ENCODE measurements at regions not wholly inside any gene's neighbourhood (a gene's known extent, or its start where the extent isn't known, plus 50 kb on each side); places are given as distances from the start of the nearest gene placed in this dataset.

- Mint-ChIP-seq H3K9me3 (no peaks in the 10 kb centered on the region), H3K4me3 (no peak overlapping the region), H3K27ac (no peak overlapping the region), H3K4me1 (no peaks in the 10 kb centered on the region), H3K27me3 (no peaks in the 10 kb centered on the region)
- no peak for ATAC-seq
- no peak for DNase-seq
These were observed 1123.3 kb downstream of the EFNB2 start for GRCh38 chr13:105412171-105412570.

GRCh38 chr13:105410602-105411001, 1124.9 kb downstream of the EFNB2 start:
- Mint-ChIP-seq H3K4me1 (no peaks in the 10 kb centered on the region), H3K4me3 (no peak overlapping the region), H3K9me3 (no peaks in the 10 kb centered on the region), H3K27ac (no peak overlapping the region), H3K27me3 (no peaks in the 10 kb centered on the region)
- ATAC-seq (no peak), DNase-seq (peak; percentile 12 to 32)

GRCh38 chr13:105406551-105406950, 1128.9 kb downstream of the EFNB2 start:
- no peak for DNase-seq
- no peak for ATAC-seq
- Mint-ChIP-seq H3K4me3 (no peak overlapping the region), H3K27ac (no peak overlapping the region), H3K4me1 (no peaks in the 10 kb centered on the region), H3K27me3 (no peaks in the 10 kb centered on the region), H3K9me3 (no peaks in the 10 kb centered on the region)

- Mint-ChIP-seq H3K27ac (no peak overlapping the region), H3K9me3 (no peaks in the 10 kb centered on the region), H3K4me1 (no peaks in the 10 kb centered on the region), H3K27me3 (no peaks in the 10 kb centered on the region), H3K4me3 (no peak overlapping the region)
- no peak for DNase-seq
- no peak for ATAC-seq
These were observed 1132.4 kb downstream of the EFNB2 start for GRCh38 chr13:105403086-105403485.

GRCh38 chr13:105395041-105395440, 1140.4 kb downstream of the EFNB2 start:
- H3K27me3 Mint-ChIP-seq = no peaks in the 10 kb centered on the region
- ATAC-seq = no peak
- peaks cover 0 to 7% of the 10 kb centered on the region in 2 donors for H3K9me3 Mint-ChIP-seq
- DNase-seq = no peak
- no peak overlapping the region for H3K4me3 Mint-ChIP-seq
- H3K27ac Mint-ChIP-seq = no peak overlapping the region
- H3K4me1 Mint-ChIP-seq = no peaks in the 10 kb centered on the region

- Mint-ChIP-seq H3K27ac (no peak overlapping the region), H3K27me3 (no peaks in the 10 kb centered on the region), H3K9me3 (peaks cover 0 to 7% of the 10 kb centered on the region in 2 donors), H3K4me1 (no peaks in the 10 kb centered on the region), H3K4me3 (no peak overlapping the region)
- no peak for DNase-seq
- ATAC-seq = no peak
These were observed 1146.1 kb downstream of the EFNB2 start for GRCh38 chr13:105389373-105389772.

GRCh38 chr13:105377452-105377851, 1158.0 kb downstream of the EFNB2 start:
- no peaks in the 10 kb centered on the region for H3K27me3 Mint-ChIP-seq
- ATAC-seq = no peak
- no peaks in the 10 kb centered on the region for H3K4me1 Mint-ChIP-seq
- no peak for DNase-seq
- H3K9me3 Mint-ChIP-seq = no peaks in the 10 kb centered on the region
- H3K27ac Mint-ChIP-seq = no peak overlapping the region
- no peak overlapping the region for H3K4me3 Mint-ChIP-seq

GRCh38 chr13:105370011-105370650, 1165.3 kb downstream of the EFNB2 start:
- Mint-ChIP-seq H3K27ac (no peak overlapping the region), H3K4me3 (no peak overlapping the region), H3K4me1 (no peaks in the 10 kb centered on the region), H3K9me3 (peaks cover 0 to 7% of the 10 kb centered on the region in 2 donors), H3K27me3 (no peaks in the 10 kb centered on the region)
- no peak for DNase-seq
- no peak for ATAC-seq

GRCh38 chr13:105368781-105369180, 1166.7 kb downstream of the EFNB2 start:
- H3K4me1 Mint-ChIP-seq = peaks cover 2% of the 10 kb centered on the region
- H3K27ac Mint-ChIP-seq = no peak overlapping the region
- H3K27me3 Mint-ChIP-seq = peaks cover 4% of the 10 kb centered on the region
- H3K4me3 Mint-ChIP-seq = no peak overlapping the region
- ATAC-seq (no peak), DNase-seq (no peak)
- peaks cover 0 to 7% of the 10 kb centered on the region in 2 donors for H3K9me3 Mint-ChIP-seq

GRCh38 chr13:105365831-105366230, 1169.6 kb downstream of the EFNB2 start:
- H3K4me1 Mint-ChIP-seq = peaks cover 7% of the 10 kb centered on the region
- no peaks in the 10 kb centered on the region for H3K9me3 Mint-ChIP-seq
- H3K4me3 Mint-ChIP-seq = no peak overlapping the region
- peaks cover 12% of the 10 kb centered on the region for H3K27me3 Mint-ChIP-seq
- ATAC-seq = no peak
- no peak overlapping the region for H3K27ac Mint-ChIP-seq
- no peak for DNase-seq

- Mint-ChIP-seq H3K27ac (no peak overlapping the region), H3K4me3 (no peak overlapping the region), H3K9me3 (no peaks in the 10 kb centered on the region), H3K4me1 (peaks cover 7% of the 10 kb centered on the region), H3K27me3 (peaks cover 12% of the 10 kb centered on the region)
- ATAC-seq (no peak), DNase-seq (no peak)
These were observed 1170.4 kb downstream of the EFNB2 start for GRCh38 chr13:105365021-105365550.

GRCh38 chr13:105364191-105364590, 1171.3 kb downstream of the EFNB2 start:
- no peak for ATAC-seq

GRCh38 chr13:105363261-105364190, 1171.9 kb downstream of the EFNB2 start:
- H3K9me3 Mint-ChIP-seq = no peaks in the 10 kb centered on the region
- H3K4me3 Mint-ChIP-seq = no peak overlapping the region
- H3K27me3 Mint-ChIP-seq = peaks cover 12% of the 10 kb centered on the region
- DNase-seq (no peak), ATAC-seq (no peak)
- H3K4me1 Mint-ChIP-seq = peaks cover 7% of the 10 kb centered on the region
- no peak overlapping the region for H3K27ac Mint-ChIP-seq

More at GRCh38 chr13:105364191-105364590, 1171.3 kb downstream of the EFNB2 start:
- Mint-ChIP-seq H3K4me1 (peaks cover 7% of the 10 kb centered on the region), H3K27me3 (peaks cover 12% of the 10 kb centered on the region), H3K27ac (no peak overlapping the region), H3K9me3 (no peaks in the 10 kb centered on the region), H3K4me3 (no peak overlapping the region)
- DNase-seq = no peak

GRCh38 chr13:105353654-105354053, 1181.8 kb downstream of the EFNB2 start:
- ATAC-seq (no peak), DNase-seq (no peak)
- Mint-ChIP-seq H3K27me3 (no peaks in the 10 kb centered on the region), H3K4me1 (no peaks in the 10 kb centered on the region), H3K4me3 (no peak overlapping the region), H3K27ac (no peak overlapping the region), H3K9me3 (no peaks in the 10 kb centered on the region)

- H3K4me3 Mint-ChIP-seq = no peak overlapping the region
- DNase-seq = no peak
- no peaks in the 10 kb centered on the region for H3K4me1 Mint-ChIP-seq
- H3K27ac Mint-ChIP-seq = no peak overlapping the region
- no peak for ATAC-seq
- H3K27me3 Mint-ChIP-seq = no peaks in the 10 kb centered on the region
- H3K9me3 Mint-ChIP-seq = no peaks in the 10 kb centered on the region
These were observed 1186.3 kb downstream of the EFNB2 start for GRCh38 chr13:105349082-105349723.

All from stimulated activated naive CD8-positive, alpha-beta T cell treated with anti-CD3 and anti-CD28 coated beads, Interleukin-15, amount 100 ng/mL, for 72 hours (primary cell).